ENCODE measurements at regions not wholly inside any gene's neighbourhood (a gene's known extent, or its start where the extent isn't known, plus 50 kb on each side); places are given as distances from the start of the nearest gene placed in this dataset.
"Not testable (repeated sequence)": the region's sequence is repeated elsewhere in the genome, so short reads cannot be mapped to it uniquely, and the experiment has no call there.

DNA sequence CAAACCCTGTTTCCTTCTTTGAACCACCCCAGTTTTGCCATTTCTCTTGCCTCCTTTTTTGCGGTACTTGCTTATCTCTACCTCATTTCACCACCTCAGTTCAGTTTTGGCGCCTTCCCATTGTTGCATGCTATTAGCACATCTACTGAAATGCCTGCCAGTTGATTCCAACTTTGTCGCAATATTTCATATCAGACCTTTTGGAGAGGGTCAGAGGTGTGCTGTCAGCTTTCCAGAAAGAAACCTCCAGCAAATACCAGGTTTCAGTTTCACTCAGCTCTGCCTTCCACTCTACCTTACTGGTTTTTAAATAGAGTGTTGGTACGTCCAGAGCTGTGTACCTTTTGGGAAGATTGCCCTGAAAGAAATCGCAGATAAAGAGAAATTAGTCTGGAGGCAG lies 91.9 kb upstream of the CPEB2 start:
- DNase-seq (ENCODE audit: low read depth in 3 of 3), result no peak

GRCh38 chr4:14912426-14912825 lies 89.9 kb upstream of the CPEB2 start:
- DNase-seq (ENCODE audit: low read depth in 3 of 3), result no peak

DNA sequence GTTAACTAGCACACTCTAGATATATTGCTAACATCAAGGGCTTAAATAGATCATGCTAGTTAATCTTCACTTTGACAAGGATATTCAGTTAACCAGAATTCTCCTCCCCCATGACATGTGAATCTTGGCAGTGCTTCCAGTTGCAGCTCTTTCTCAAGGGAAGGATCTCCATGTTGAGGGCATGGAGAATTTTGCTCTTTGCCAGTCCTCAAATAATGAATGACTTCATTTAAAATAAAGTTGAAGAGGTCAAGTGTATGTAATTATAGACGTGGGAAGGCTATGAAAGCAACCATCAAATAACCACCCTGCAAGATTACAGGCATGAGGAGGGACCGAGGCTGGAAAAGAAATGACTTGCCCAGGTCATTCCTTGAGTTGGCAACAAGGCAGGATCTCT lies 87.3 kb upstream of the CPEB2 start:
- DNase-seq (ENCODE audit: low read depth in 3 of 3), result no peak

- no peak for DNase-seq (ENCODE audit: low read depth in 3 of 3)
Observed at GRCh38 chr4:14916554-14917297, 85.6 kb upstream of the CPEB2 start.

GRCh38 chr4:14917298-14917633 lies 85.0 kb upstream of the CPEB2 start:
- no peak for DNase-seq (ENCODE audit: low read depth in 3 of 3)

- DNase-seq (ENCODE audit: low read depth in 3 of 3), result no peak
Observed at GRCh38 chr4:14918336-14918735, 83.9 kb upstream of the CPEB2 start.

DNA sequence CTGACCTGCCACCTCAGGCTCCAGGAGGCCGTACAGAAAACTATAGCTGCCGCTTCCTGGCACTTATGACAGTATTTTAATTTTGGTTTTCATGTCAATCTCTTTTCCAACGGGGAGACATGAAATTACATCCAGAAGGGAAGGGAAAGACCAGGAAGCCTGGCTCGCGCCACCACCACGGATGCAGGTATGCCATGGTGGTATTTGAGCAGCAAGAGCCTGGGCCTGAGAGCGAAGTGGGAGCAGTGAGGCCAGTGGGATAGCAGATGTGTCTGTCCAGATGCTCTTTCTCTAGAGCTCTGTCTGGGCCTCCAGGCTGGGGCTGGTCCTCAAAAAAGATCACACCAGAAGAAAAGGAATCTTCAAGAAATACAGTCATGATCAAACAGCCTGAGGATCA lies 82.5 kb upstream of the CPEB2 start:
- DNase-seq (ENCODE audit: low read depth in 3 of 3), result no peak

DNA sequence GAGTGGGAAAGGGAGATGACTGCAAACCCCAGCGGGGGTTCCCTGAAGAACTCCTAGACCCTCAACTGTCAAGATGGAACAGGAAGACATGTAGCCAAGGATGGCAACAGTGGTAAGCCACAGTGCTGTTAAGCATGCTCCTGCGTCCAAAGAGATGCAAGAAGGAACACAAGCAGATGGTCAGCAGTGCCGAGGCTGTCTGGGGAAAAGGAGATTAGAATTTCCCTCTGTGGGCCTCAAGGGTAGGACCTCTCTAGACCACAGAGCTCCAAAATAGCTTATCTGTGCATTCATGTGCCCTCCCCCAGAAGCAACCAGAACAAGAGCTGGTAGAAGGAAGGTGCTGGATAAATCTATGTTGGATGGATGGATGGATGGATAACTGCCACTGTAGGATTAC lies 82.0 kb upstream of the CPEB2 start:
- DNase-seq (ENCODE audit: low read depth in 3 of 3), result no peak

- DNase-seq (ENCODE audit: low read depth in 3 of 3), result no peak
Observed at GRCh38 chr4:14920759-14921320, 81.4 kb upstream of the CPEB2 start.

DNA sequence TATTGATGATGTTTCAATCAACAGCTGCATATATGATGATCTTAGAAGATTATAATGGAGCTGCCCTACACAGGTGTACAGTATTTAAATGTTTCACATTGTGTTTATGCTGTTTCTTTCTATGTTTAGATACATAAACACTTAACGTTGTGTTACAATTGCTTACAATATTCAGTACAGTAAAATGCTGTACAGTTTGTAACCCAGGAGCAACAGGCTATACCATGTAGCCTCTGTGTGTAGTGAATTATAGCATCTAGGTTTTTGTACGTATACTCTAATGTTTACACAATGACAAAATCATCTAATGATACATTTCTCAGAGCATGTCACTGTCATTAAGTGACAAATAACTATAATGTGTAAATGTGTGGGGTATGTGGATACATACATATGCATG lies 80.5 kb upstream of the CPEB2 start:
- not testable (repeated sequence) for DNase-seq (ENCODE audit: low read depth in 3 of 3)

DNA sequence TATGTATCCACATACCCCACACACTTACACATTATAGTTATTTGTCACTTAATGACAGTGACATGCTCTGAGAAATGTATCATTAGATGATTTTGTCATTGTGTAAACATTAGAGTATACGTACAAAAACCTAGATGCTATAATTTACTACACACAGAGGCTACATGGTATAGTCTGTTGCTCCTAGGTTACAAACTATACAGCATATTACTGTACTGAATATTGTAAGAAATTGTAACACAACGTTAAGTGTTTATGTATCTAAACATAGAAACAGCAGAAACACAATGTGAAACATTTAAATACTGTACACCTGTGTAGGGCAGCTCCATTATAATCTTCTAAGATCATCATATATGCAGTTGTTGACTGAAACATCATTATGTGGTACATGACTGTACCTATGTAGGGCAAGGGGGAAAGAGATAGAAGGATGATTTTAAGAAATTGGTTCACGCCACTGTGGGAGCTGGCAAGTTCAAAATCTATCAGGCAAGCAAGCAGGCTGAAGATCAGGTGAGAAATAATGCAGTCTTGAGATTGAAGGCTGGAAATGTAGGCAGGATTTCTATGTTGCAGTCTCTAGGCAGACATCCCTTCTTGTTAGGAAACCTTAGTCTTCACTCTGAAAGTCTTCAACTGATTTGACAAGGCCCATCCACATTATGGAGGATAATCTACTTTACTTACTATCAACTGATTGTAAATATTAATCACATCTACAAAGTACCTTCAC lies 78.0 kb upstream of the CPEB2 start:
- DNase-seq (ENCODE audit: low read depth in 3 of 3), result no peak

DNA sequence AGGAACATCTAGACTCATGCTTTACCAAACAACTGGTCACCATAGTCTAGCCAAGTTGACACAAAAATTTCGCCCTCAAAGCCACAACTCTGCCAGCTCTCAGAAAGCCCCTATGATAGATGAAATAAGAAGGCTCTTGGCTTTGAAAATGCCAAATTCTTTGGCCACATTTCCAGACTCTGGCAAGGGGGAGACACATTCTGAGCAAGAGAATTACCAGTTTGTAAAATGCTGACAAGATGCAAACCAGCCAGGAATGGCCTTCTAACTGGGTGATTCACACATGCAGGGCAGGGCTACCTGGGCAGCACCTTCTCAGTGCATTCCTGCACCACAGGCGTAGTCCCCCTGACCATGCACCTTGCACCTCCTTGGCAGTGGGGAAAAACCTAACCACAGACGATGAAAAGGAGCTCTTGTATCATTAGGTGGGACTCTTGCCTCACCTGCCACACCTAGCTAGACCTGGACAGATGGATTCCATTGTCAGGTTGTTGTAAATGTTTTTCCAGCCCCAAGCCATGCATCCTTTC lies 77.4 kb upstream of the CPEB2 start:
- no peak for DNase-seq (ENCODE audit: low read depth in 3 of 3)

GRCh38 chr4:14925471-14925870 lies 76.8 kb upstream of the CPEB2 start:
- no peak for DNase-seq (ENCODE audit: low read depth in 3 of 3)

GRCh38 chr4:14926368-14926767 lies 75.9 kb upstream of the CPEB2 start:
- no peak for DNase-seq (ENCODE audit: low read depth in 3 of 3)

- no peak for DNase-seq (ENCODE audit: low read depth in 3 of 3)
Observed at GRCh38 chr4:14928035-14928434, 74.2 kb upstream of the CPEB2 start.

DNA sequence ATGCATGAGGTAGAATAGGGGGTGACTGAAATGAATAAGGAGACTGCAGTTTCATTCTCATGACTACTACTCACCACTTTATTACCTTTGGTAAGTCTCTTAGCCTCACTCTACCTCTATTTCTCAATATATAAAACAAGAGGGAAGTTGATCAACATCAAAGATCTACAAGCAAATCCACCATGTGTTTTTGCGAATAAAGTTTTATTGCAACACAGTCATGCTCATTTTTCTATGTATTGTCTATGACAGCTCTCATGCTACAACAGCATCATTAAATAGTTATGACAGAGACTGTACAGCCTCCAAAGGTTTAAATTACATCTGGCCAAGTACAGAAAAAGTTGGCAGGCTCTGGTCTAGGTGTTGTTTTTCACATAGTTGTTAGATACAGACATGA lies 72.6 kb upstream of the CPEB2 start:
- DNase-seq (ENCODE audit: low read depth in 3 of 3), result no peak

DNA sequence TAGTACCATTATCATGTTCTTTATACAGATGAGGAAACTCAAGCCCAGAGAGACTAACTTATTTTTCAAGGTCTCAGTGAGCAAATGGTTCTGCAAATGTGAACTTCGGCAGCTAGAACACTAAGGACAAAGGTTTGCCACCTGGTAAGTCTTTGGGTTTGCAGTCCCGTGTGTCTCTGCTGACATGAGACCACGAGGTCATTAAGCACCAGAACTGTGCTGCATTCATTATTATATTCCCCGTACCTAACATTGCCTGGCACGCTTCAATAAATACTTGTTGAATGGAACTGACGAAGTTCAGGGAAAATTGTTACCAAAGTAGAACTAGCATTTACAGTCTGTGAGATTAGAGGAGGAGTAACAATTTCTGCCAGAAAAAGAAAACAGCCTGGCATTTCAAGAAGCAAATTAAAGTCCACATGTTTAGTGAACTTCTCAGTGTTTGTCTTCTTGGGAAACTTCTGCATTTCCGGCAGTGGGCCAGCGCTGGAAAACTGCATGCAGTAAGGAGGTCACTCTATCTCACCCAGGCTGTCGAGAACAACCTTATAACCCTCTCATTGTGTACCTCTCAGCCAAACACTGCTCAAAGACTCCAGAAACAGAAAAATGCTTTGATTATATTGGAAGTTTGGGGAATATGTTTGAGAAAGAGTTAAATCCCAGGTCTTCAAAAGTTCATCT lies 67.4 kb upstream of the CPEB2 start:
- no peak for DNase-seq (ENCODE audit: low read depth in 3 of 3)

- no peak for DNase-seq (ENCODE audit: low read depth in 3 of 3)
Observed at GRCh38 chr4:14943749-14944148, 58.5 kb upstream of the CPEB2 start.

DNA sequence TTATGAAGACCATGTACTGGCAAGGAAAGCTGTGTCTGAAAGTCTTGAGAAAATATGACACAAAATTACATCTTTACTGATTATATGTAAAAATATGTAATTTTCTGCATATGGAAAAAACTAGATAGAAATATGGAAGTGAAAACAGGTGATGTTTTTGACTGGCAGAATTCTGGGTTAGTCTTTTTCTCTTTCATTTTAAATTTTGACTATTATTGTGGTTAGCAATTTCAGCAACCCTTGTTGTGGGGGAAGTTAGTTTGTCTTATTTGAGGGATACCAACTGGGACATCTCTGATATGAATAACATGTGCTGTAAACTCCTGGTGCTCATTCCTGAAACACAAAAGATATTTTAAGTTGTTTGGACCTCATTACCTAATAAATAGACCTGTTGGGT lies 49.9 kb upstream of the CPEB2 start:
- DNase-seq (ENCODE audit: low read depth in 3 of 3), result no peak

Measured in stimulated activated CD4-positive, alpha-beta T cell treated with anti-CD3 and anti-CD28 coated beads, TNF-alpha, amount 100 ng/mL, for 4 hours (primary cell).